HG03139 (cell line): ENCODE measurements at regions not wholly inside any gene's neighbourhood (a gene's known extent, or its start where the extent isn't known, plus 50 kb on each side); places are given as distances from the start of the nearest gene placed in this dataset.
"Not testable (repeated sequence)": the region's sequence is repeated elsewhere in the genome, so short reads cannot be mapped to it uniquely, and the experiment has no call there.

ENCODE experiments used
- ATAC-seq: cut with Tn5 transposase; IDR thresholded peaks from one replicate; pipeline ENCODE4 v1.9.1; 2021; ENCODE audit not compliant: unreplicated experiment

- no peak for ATAC-seq
These were observed 84.5 kb upstream of the MANSC4 start for GRCh38 chr12:27864521-27864920.

GRCh38 chr12:27863839-27864238 lies 83.8 kb upstream of the MANSC4 start:
- no peak for ATAC-seq

GRCh38 chr12:27861428-27862167 lies 81.6 kb upstream of the MANSC4 start:
- ATAC-seq = peak; percentile 92

GRCh38 chr12:27859648-27860047 lies 79.6 kb upstream of the MANSC4 start:
- no peak for ATAC-seq

- not testable (repeated sequence) for ATAC-seq
These were observed 77.0 kb upstream of the MANSC4 start for GRCh38 chr12:27857006-27857405.

- ATAC-seq = no peak
These were observed 72.7 kb upstream of the MANSC4 start for GRCh38 chr12:27852742-27853141.
